Astrocyte of the hippocampus (primary cell): ENCODE measurements at regions not wholly inside any gene's neighbourhood (a gene's known extent, or its start where the extent isn't known, plus 50 kb on each side); places are given as distances from the start of the nearest gene placed in this dataset.
A peak's percentile ranks its signal among the peaks of the same experiment; 100 is the strongest.

Experiments
- DNase-seq: peaks from one replicate; pipeline ENCODE4 v3.0.0; 2011; ENCODE audit warnings: low read depth, low spot score

DNA sequence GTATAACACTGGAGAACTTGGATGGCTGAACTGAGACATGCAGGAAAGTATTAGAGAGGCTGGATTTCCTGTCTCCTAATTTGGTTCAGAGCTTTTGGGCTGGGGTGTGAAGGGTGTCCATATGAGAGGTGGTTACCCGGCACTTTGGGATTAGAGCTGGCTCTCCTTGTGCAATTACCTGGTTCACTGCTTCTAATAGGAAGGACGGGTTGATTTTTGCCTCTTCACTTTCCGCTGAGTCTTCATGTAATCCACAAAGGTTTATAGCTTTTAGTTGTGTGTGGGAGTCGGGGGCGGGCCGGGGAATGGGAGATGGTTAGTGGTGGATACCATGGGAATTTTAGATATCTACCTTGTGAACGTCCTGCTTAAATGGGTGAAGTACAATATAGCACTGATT lies 151.5 kb downstream of the BTBD3 start:
- DNase-seq, result no peak

DNA sequence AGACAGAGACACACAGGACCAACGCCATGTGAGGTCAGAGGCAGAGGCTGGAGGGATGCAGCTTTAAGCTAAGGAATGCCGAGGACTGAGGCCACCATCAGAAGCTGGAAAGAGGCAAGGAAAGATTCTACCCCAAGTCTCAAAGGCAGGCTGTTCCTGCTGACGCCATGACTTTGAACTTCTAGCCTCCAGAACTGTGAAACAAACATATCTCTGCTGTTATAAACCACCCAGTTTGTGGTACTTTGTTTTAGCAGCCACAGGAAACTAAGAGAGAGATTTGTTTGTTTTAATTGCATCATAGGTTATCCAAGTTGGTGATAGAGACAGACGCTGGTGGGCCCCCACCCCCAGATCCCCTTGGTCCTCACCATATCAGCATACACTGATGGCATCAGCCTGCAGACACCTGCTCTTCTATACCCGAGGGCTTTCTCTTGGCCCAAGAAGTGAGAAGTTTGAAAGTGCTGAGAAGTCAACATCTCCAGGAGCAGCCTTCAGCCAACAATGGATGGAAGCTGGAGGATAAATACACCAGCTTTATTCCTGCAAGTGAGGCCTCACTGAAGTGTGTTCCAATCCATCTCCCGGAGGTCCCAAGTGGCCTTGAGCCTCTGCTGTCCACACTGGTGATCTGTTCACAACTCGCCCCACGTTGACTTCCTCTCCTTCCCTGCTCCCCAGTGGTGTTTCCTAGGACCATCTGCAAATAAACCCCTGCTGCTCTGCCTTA lies 154.7 kb downstream of the BTBD3 start:
- no peak for DNase-seq

- peak; percentile 51 for DNase-seq
These were observed 155.2 kb downstream of the BTBD3 start for GRCh38 chr20:12072954-12073264.

DNA sequence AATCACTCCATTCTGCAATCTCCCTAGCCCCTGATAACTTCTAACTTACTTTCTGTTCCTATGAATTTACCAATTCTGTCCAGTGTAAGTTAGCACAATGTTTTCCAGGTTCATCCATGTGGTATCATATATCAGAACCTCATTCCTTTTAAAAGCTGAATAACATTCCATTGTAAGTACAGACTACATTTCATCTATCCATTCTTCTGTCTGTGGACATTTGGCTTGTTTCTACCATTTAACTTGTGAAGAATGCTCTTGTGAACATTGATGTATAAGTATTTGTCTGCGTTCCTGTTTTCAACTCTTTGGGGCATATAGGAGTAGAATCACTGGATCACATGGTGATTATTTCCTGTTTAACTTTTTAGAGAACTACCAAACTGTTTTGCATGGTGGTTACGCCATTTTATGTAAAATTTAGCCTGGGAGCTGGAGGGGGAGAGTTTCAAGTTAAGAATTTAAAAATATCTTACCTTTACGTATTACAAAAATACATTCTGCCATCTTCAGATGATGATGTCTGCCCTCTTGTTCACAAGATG lies 156.5 kb downstream of the BTBD3 start:
- no peak for DNase-seq

- no peak for DNase-seq
These were observed 158.5 kb downstream of the BTBD3 start for GRCh38 chr20:12076200-12076599.

DNA sequence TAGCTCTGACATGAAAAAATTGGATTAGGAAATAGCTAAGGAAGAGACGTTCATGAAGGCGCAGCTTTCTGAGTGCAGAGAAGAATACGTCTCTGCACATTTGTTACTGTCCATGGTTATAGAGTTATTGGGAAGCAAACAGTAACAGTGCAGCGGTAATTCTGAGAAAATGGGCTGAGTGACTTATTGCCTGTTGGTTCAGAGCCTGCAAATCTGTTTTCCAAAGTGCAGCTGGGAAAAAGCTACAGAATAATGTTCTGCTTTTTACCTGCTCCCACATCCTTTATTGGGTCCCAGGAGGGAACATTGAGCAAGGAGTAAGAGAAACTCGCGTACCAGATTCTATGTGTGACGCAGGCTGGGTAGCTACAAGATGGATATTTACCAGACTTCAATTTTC lies 160.2 kb downstream of the BTBD3 start:
- DNase-seq, result no peak

DNA sequence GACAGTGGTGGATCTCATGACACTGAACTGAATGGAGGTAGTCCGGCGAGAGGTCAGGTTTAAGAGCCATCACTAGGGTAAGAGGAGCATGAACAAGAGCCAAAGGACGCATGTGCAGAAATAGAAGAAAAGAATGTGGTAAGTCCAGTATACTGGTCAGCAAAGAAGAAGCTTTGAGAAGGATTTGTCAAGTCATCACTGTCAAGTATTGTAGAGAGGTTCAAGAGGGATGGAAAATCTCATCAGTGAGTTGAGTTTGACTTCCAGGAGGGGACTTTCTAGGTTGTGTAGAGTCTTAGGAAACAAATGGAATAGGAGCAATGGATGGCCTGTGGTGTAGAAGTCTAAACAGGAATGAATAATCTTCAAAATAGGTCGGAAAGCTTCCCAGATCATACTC lies 161.8 kb downstream of the BTBD3 start:
- DNase-seq, result no peak

DNA sequence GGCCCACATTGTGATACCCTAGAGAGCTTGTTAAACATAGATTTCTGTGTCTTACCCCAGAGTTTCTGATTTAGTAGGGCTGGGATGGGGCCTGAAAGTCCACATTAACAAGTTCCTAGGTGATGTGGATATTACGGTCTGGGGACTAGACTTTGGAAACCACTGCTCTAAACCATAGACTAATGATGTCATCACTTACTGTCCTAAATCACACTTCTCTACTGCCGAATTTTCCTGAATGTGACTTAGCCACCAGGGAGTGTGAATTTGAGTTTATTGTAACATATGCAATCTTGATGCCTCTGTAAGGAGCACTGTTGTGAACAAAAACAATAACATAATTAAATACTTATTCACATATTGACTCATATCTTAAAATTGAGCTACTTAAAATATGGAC lies 165.6 kb downstream of the BTBD3 start:
- no peak for DNase-seq

DNA sequence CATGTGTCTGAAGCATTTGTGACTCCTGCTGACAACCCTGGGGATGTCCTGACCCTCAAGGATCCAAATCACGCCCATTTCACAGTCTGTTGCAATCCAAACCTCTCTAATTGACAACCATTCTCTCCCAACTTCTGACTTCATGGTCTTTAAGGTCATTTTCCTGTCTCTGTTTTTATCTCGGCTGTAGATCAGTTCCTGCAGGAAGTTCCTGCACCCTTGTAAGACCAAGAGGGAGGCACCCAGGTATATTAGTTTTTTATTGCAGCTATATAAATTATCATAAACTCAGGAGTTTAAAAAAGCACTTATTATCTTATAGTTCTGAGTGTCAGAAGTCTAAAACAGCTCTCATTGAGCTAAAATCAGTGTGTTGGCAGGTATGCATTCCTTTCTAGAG lies 166.8 kb downstream of the BTBD3 start:
- no peak for DNase-seq

- DNase-seq, result peak; percentile 27
These were observed 168.7 kb downstream of the BTBD3 start for GRCh38 chr20:12086359-12086758.

DNA sequence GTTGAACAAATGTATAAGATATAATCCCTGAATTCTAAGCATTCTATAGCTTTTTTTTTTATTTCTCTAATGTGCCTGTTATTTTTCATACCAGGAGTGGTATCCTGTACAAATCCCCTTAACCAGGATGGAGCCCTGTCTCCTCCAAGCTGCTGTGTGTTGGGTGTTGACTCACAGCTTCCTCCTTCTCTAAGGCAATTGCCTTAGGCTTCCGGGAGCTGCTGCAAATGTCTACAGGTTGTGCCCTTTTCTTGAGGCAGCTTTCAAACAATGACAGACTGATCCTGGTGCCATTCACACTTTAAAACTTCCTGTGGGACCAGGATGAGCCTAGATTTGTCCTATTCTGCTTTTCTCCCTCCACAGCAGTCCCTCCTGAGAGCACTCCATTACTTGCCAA lies 173.2 kb downstream of the BTBD3 start:
- DNase-seq, result no peak

- peak; percentile 29 for DNase-seq
These were observed 175.5 kb downstream of the BTBD3 start for GRCh38 chr20:12093057-12093796.

DNA sequence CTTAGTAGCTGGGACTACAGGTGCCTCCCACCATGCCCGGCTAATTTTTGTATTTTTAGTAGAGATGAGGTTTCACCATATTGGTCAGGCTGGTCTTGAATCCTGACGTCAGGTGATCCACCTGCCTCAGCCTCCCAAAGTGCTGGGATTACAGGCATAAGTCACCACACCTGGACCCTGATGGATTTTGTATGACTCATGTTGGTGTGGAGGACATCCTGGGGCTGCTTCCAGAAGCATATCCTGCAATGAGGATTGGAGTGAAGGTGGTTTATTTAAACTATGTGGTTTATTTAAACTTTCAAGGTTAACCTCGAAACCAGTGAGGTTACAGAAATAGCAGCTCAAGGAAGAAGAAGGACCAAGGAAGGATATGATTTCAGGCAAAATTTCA lies 176.1 kb downstream of the BTBD3 start:
- peak; percentile 36 for DNase-seq

- no peak for DNase-seq
These were observed 177.7 kb downstream of the BTBD3 start for GRCh38 chr20:12095180-12095920.

- no peak for DNase-seq
These were observed 180.7 kb downstream of the BTBD3 start for GRCh38 chr20:12098421-12098820.

DNA sequence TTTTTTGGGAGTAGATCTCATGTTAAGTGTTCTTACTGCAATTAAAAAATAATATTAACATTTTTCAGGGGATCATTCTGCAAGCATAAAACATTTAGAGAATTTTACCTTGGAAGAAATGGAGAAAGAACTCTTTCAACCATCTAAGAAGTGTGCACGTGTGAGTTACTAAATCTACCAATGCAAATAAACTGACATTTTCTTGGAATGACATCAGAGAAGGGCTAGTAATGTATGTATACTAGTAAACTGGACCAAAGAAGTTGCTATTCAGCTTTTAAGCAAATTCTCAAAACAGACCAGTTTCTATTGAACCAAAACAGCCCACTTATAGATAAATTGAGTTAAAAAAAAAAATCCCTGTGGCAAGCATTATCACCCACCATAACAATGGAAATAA lies 191.2 kb downstream of the BTBD3 start:
- no peak for DNase-seq

GRCh38 chr20:12110274-12110673 lies 192.6 kb downstream of the BTBD3 start:
- no peak for DNase-seq

GRCh38 chr20:12110711-12111110 lies 193.0 kb downstream of the BTBD3 start:
- DNase-seq, result peak; percentile 69

DNA sequence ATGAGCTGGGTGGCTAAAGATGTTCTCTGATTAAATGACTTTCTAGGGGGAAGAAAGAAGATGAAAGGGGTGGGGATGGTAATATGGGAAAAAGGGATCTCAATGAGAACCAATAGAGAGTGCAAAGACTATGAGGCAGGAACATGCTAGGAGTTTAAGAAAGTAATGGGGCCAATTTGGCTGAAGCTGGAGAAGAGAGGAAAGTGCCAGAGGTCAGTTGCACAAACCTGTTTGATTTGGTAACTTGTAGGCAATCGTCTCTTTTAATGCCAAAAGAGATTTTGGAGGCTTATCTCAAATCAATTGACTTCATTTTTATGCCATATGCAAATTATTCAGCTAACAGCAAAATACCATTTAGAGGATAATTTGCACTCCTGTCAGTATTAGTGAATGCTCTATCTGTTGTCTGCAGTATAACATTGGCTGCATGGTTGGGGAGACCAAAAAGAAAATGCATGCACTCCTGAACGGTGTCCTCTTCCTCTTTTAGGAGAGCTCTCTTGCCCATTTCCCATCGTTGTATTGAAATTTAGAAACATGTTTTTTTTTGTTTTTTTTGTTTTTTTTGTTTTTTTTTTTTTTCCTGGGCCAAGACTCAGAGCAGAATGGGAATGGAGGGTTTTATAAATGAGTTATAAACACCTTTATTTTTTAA lies 193.9 kb downstream of the BTBD3 start:
- DNase-seq, result no peak

DNA sequence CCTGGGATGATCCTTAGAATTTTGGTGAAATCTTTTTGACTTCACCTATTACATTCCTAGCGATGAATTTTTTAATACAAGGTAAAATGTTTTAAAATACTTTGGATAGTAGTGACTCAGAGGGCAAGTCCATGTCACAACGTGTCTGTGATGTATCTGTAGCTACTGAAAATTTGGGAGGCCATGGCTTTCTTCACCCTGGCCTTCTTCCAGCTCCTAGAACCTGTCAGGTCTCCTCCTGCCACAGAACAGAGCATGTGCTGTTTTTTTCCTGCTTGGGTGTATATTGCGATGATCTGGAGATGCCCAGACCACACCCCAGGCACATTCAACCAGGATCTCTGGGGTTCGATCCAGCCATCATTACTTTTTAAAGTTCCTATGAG lies 194.4 kb downstream of the BTBD3 start:
- no peak for DNase-seq

DNA sequence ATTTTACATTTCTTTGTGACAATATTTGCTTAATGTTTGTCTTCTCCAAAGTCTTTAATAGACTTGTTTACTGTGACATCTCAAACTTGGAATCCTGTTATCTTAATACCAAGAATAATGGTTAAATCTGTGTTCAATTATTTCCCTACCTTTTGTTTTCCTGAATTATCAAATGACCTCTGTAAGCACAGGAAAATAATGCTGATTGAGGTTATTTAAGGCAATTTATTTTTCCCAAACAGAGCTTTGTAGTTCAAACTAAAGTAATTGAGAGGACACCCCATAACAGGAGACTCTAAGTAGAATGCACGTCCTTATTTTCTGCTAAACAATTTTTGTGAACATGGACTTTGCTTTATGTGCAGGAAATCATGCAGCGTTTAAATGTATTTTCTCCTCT lies 195.0 kb downstream of the BTBD3 start:
- no peak for DNase-seq

DNA sequence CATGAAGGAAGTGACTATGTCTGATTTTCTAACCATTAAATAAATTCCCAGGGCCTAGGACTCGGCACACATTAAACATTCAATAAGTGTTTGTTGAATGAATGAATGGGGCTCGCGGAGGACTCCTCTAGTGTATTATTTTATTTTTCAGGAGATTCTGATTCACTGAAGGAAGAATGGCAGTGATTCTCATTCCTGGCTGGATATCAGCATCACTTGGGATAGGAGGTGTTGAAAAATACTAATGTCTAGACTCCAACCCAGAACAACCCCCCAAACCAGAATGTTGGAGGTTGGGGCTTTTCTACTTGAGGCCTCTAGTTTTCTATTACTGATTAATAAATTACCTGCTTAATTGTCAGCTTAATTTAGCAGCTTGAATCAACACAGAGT lies 195.4 kb downstream of the BTBD3 start:
- no peak for DNase-seq
